ENCODE measurements at regions not wholly inside any gene's neighbourhood (a gene's known extent, or its start where the extent isn't known, plus 50 kb on each side); places are given as distances from the start of the nearest gene placed in this dataset.

DNA sequence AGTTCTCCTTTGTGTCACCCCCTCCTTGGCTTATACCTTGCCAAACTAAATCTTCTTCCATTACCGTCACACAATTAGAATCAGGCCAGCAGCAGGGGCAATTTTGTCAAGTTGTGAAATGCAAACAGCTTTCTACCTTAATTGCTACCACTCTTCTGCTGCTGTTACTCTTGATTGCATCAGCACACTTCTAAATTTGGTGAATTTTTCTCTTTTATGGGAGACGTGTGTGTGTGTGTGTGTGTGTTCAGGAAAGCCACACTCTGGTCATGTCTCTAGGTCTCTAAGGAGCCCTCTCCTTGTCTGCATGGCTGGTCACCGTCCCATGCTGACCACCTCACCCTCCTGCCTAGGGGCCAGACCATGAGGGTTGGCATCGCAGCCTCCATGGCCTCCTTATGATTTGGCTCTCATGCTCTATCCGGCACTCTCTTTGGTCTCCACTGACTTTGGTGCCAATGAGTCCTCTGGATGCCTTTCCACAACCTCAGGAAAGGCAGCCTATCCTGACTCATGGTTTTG is 87.7 kb downstream of the GATA6 start:
- no peaks in the 10 kb centered on the region for H3K4me1 ChIP-seq (ENCODE audit: insufficient read depth, insufficient read length)
- H3K9me3 ChIP-seq (ENCODE audit: insufficient read depth, low read length), result no peaks in the 10 kb centered on the region
- no peaks in the 10 kb centered on the region for H3K27me3 ChIP-seq (ENCODE audit: insufficient read depth, insufficient read length)
- TF ChIP-seq ZNF274 (IDR thresholded peaks at IDR 0.05; ENCODE audit: low read depth, low read length), result no peak
- no peak for DNase-seq (ENCODE audit: low read depth, low spot score)
- H3K4me3 ChIP-seq (ENCODE audit: insufficient read length, low read depth), result no peak overlapping the region
- H3K36me3 ChIP-seq (ENCODE audit: insufficient read depth, insufficient read length, low read length), result no peaks in the 10 kb centered on the region
- no peak overlapping the region for H3K9ac ChIP-seq (ENCODE audit: insufficient read length, low read depth)

DNA sequence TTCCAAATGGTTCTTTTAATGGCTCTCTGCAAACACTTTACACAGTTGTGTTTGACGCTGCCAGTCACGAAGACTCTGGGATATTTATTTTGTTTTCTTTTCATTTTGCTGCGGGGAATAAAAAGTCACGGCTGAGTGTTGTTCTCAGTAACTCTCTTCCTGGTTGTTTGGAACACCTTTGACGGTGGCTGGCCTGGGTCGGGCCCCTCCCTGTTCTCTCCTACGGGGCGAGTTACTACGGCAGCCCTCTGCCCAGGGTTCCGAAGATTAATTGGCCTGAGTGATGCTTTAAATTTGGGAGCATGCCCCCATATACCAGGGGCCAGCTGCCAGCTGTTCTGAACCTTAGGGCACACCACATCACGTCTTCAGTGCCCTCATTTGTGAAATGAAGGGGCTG is 84.7 kb downstream of the GATA6 start:
- Histone ChIP-seq H3K27me3 (ENCODE audit: insufficient read depth, insufficient read length) (no peaks in the 10 kb centered on the region), H3K36me3 (ENCODE audit: insufficient read depth, insufficient read length, low read length) (no peaks in the 10 kb centered on the region), H3K4me3 (ENCODE audit: insufficient read length, low read depth) (no peak overlapping the region), H3K9ac (ENCODE audit: insufficient read length, low read depth) (no peak overlapping the region), H3K9me3 (ENCODE audit: insufficient read depth, low read length) (no peaks in the 10 kb centered on the region), H3K4me1 (ENCODE audit: insufficient read depth, insufficient read length) (no peaks in the 10 kb centered on the region)
- no peak for DNase-seq (ENCODE audit: low read depth, low spot score)
- TF ChIP-seq SUZ12 (IDR thresholded peaks at IDR 0.05; ENCODE audit: extremely low read depth, insufficient read depth, insufficient read length) (no peak), YY1 (IDR thresholded peaks at IDR 0.05; ENCODE audit: insufficient read depth, insufficient read length) (no peak), ZNF274 (IDR thresholded peaks at IDR 0.05; ENCODE audit: low read depth, low read length) (no peak)

DNA sequence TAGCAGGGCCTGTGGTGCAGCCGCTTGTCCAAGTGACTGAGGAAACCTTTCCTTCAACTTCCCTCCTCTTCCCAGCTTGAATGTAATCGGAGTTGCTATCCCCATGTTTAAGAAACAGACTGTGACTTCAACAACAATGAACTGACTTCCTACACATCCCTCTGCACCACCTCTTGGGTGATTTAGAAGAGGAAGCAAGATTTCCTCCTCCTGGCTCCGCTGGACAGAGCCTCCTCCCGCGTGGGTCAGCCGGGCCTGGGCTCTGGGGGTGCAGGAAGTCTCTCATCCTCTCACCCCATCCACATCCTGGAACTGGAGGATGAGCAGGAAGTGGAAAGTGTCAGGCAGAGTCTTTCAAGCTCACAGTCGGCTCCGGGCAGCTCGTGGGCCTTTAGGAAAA is 84.3 kb downstream of the GATA6 start:
- no peaks in the 10 kb centered on the region for H3K36me3 ChIP-seq (ENCODE audit: insufficient read depth, insufficient read length, low read length)
- TF ChIP-seq ZNF274 (IDR thresholded peaks at IDR 0.05; ENCODE audit: low read depth, low read length), result no peak
- TF ChIP-seq YY1 (IDR thresholded peaks at IDR 0.05; ENCODE audit: insufficient read depth, insufficient read length), result no peak
- TF ChIP-seq SUZ12 (IDR thresholded peaks at IDR 0.05; ENCODE audit: extremely low read depth, insufficient read depth, insufficient read length), result no peak
- DNase-seq (ENCODE audit: low read depth, low spot score), result no peak
- H3K4me1 ChIP-seq (ENCODE audit: insufficient read depth, insufficient read length), result no peaks in the 10 kb centered on the region
- H3K9ac ChIP-seq (ENCODE audit: insufficient read length, low read depth), result no peak overlapping the region
- no peaks in the 10 kb centered on the region for H3K27me3 ChIP-seq (ENCODE audit: insufficient read depth, insufficient read length)
- H3K4me3 ChIP-seq (ENCODE audit: insufficient read length, low read depth), result no peak overlapping the region
- no peaks in the 10 kb centered on the region for H3K9me3 ChIP-seq (ENCODE audit: insufficient read depth, low read length)

- Histone ChIP-seq H3K27me3 (ENCODE audit: insufficient read depth, insufficient read length) (no peaks in the 10 kb centered on the region), H3K9ac (ENCODE audit: insufficient read length, low read depth) (no peak overlapping the region), H3K4me3 (ENCODE audit: insufficient read length, low read depth) (no peak overlapping the region), H3K36me3 (ENCODE audit: insufficient read depth, insufficient read length, low read length) (no peaks in the 10 kb centered on the region), H3K9me3 (ENCODE audit: insufficient read depth, low read length) (no peaks in the 10 kb centered on the region), H3K4me1 (ENCODE audit: insufficient read depth, insufficient read length) (no peaks in the 10 kb centered on the region)
- TF ChIP-seq YY1 (IDR thresholded peaks at IDR 0.05; ENCODE audit: insufficient read depth, insufficient read length) (no peak), ZNF274 (IDR thresholded peaks at IDR 0.05; ENCODE audit: low read depth, low read length) (no peak), SUZ12 (IDR thresholded peaks at IDR 0.05; ENCODE audit: extremely low read depth, insufficient read depth, insufficient read length) (no peak)
- DNase-seq (ENCODE audit: low read depth, low spot score), result no peak
Observed at GRCh38 chr18:22253156-22253555, 83.8 kb downstream of the GATA6 start.
